ENCODE measurements at regions not wholly inside any gene's neighbourhood (a gene's known extent, or its start where the extent isn't known, plus 50 kb on each side); places are given as distances from the start of the nearest gene placed in this dataset.

DNA sequence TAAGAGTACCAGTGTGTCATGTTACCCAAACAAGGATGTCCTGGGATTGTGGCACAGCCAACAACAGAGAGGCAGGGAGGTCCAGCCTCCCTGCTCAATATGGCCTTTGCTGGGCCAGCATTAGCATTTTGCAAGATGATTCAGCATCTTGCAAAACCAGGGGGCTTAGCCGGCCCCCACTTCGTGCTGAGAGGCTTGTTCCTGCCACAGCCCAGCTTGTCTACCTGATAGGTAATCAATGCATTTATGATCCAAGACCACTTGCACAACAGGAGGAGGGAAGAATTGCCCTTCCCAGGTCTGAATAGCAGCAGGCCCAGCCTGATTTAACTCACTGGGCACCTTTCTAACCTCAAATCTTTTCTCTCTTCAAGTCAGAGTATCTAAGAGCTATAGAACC lies 189.0 kb upstream of the SYT13 start:
- H3K27ac Mint-ChIP-seq: no peak overlapping the region
- H3K9me3 Mint-ChIP-seq: no peaks in the 10 kb centered on the region
- H3K4me3 Mint-ChIP-seq: no peak overlapping the region
- H3K4me1 Mint-ChIP-seq (ENCODE audit: low read depth): no peaks in the 10 kb centered on the region
- TF ChIP-seq, protein P1, sequence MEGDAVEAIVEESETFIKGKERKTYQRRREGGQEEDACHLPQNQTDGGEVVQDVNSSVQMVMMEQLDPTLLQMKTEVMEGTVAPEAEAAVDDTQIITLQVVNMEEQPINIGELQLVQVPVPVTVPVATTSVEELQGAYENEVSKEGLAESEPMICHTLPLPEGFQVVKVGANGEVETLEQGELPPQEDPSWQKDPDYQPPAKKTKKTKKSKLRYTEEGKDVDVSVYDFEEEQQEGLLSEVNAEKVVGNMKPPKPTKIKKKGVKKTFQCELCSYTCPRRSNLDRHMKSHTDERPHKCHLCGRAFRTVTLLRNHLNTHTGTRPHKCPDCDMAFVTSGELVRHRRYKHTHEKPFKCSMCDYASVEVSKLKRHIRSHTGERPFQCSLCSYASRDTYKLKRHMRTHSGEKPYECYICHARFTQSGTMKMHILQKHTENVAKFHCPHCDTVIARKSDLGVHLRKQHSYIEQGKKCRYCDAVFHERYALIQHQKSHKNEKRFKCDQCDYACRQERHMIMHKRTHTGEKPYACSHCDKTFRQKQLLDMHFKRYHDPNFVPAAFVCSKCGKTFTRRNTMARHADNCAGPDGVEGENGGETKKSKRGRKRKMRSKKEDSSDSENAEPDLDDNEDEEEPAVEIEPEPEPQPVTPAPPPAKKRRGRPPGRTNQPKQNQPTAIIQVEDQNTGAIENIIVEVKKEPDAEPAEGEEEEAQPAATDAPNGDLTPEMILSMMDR (IDR thresholded peaks at IDR 0.05): no peak
- no peak for DNase-seq
- H3K27me3 Mint-ChIP-seq (ENCODE audit: insufficient read depth): peaks cover 47% of the 10 kb centered on the region
- no peaks in the 10 kb centered on the region for H3K36me3 Mint-ChIP-seq (ENCODE audit: low read depth)

DNA sequence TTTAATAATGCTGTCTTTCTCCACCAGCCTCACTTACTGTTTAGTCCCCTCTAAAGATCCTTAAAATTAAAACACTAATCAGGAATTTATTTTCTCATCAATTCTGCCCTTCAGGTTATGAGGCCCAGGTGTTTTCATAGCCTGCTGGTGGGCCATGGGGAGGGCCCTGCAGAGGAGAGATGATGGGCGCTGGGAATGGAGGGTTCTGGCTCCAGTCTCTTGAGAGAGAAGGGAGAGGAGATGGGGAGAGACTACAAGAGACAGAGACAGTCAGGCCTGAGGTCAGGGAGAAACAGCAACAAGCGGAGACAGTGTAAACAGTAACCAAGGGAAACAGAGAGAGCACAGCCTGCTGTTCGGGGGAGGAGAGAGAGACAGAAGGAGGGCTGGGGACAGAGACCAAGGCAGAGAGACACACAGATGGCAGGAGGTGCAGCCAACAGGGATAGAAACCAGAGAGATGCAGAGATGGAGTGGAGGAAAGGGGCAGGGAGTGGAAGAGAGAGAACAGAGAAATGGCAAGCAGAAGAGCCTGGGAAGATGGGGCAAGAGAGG lies 187.3 kb upstream of the SYT13 start:
- Mint-ChIP-seq H3K4me3 (no peak overlapping the region), H3K36me3 (ENCODE audit: low read depth) (no peaks in the 10 kb centered on the region), H3K4me1 (ENCODE audit: low read depth) (no peaks in the 10 kb centered on the region), H3K9me3 (no peaks in the 10 kb centered on the region), H3K27me3 (ENCODE audit: insufficient read depth) (peaks cover 39% of the 10 kb centered on the region), H3K27ac (no peak overlapping the region)
- DNase-seq: no peak
- TF ChIP-seq, protein P1 (IDR thresholded peaks at IDR 0.05): no peak

DNA sequence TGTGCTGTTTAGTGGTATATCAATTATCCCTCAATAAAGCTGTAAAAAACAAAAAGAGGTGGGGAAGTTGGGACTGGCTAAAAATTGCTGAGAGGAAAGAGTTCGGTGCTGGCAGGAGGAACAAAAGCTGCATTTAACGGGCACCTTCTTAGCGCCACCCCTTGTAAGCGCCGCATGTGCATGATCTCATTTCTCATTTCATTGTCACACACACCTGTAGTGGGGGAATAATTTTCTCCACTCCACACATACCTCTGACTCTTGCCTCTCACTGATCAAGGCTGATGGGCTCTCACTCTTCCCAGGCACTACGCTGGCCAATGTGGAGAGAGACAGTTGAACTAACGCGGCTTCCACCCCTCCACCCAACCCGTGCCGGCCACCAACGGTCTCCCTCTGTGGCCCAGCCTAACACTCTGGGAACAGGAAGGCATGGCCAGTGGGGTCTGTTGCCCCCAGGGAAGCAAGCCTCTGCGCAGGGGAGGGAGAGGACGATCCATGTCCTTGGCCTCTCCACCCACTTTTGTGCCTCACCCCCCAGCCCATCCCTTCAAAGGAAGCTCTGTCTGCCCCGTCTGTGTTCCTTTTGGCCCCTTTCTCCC lies 186.7 kb upstream of the SYT13 start:
- TF ChIP-seq, protein P1 (IDR thresholded peaks at IDR 0.05): no peak
- H3K27me3 Mint-ChIP-seq (ENCODE audit: insufficient read depth): peaks cover 41% of the 10 kb centered on the region
- DNase-seq: no peak
- H3K9me3 Mint-ChIP-seq: no peaks in the 10 kb centered on the region
- H3K27ac Mint-ChIP-seq: no peak overlapping the region
- H3K4me1 Mint-ChIP-seq (ENCODE audit: low read depth): no peaks in the 10 kb centered on the region
- no peaks in the 10 kb centered on the region for H3K36me3 Mint-ChIP-seq (ENCODE audit: low read depth)
- H3K4me3 Mint-ChIP-seq: no peak overlapping the region

GRCh38 chr11:45471266-45471665 lies 185.1 kb upstream of the SYT13 start:
- Mint-ChIP-seq H3K4me3 (no peak overlapping the region), H3K27ac (no peak overlapping the region), H3K4me1 (ENCODE audit: low read depth) (no peaks in the 10 kb centered on the region), H3K27me3 (ENCODE audit: insufficient read depth) (peaks cover 36% of the 10 kb centered on the region), H3K36me3 (ENCODE audit: low read depth) (no peaks in the 10 kb centered on the region), H3K9me3 (no peaks in the 10 kb centered on the region)
- no peak for DNase-seq
- TF ChIP-seq, protein P1 (IDR thresholded peaks at IDR 0.05): no peak

DNA sequence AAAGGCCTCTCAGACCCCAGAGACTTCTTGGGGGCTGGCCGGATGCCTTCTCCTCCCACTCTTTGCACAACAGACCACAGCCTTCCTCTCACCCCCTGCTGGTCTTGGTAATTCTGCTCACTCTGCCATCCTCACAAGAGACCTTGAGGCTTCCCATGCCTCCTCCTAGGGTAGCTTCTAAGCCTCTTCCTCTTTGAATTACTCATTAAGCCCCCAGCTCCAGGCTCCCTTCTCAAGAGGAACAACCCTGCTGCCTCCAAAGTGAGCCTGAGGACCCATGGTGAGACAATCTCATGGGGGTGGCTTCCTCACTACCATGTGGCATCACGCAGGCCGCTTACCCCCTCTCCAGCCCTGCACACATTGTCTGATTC lies 184.6 kb upstream of the SYT13 start:
- H3K4me1 Mint-ChIP-seq (ENCODE audit: low read depth): no peaks in the 10 kb centered on the region
- peaks cover 37% of the 10 kb centered on the region for H3K27me3 Mint-ChIP-seq (ENCODE audit: insufficient read depth)
- no peak for DNase-seq
- TF ChIP-seq, protein P1 (IDR thresholded peaks at IDR 0.05): no peak
- H3K36me3 Mint-ChIP-seq (ENCODE audit: low read depth): no peaks in the 10 kb centered on the region
- no peak overlapping the region for H3K4me3 Mint-ChIP-seq
- H3K27ac Mint-ChIP-seq: no peak overlapping the region
- no peaks in the 10 kb centered on the region for H3K9me3 Mint-ChIP-seq

Data from HFFc6 (cell line).